Heart right ventricle (tissue), 16 donors: ENCODE measurements at regions not wholly inside any gene's neighbourhood (a gene's known extent, or its start where the extent isn't known, plus 50 kb on each side); places are given as distances from the start of the nearest gene placed in this dataset.

ENCODE experiments used
- ATAC-seq, 8 donors: fragments of 200-7000 bp; cut with Tn5 transposase; one replicate each; pipeline ENCODE4 v1.9.1; 2020; ENCODE audit warnings: mild to moderate bottlenecking in 8 of 8, moderate library complexity in 8 of 8, moderate number of reproducible peaks in 1 of 8
- DNase-seq, 2 donors: peaks; one replicate each; pipeline ENCODE4 v3.0.0-alpha.2; 2020
- H3K27ac ChIP-seq, 10 donors: fragments of 200-600 bp; sonication (generic) in 2 of 10; one replicate each; pipeline versions ENCODE4 v1.5.0 to v1.8.0; 2020 to 2022; ENCODE audit warnings: mild to moderate bottlenecking in 3 of 10
- H3K27me3 ChIP-seq, 7 donors: fragments of 200-600 bp; one replicate each; pipeline ENCODE4 v1.8.0; 2021 to 2022; ENCODE audit warnings: mild to moderate bottlenecking in 2 of 7
- H3K36me3 ChIP-seq, 9 donors: fragments of 200-600 bp; sonication (generic) in 1 of 9; one replicate each; pipeline versions ENCODE4 v1.5.0 to v1.8.0; 2020 to 2022; ENCODE audit warnings: mild to moderate bottlenecking in 2 of 9
- H3K4me1 ChIP-seq, 9 donors: fragments of 200-600 bp; sonication (generic) in 1 of 9; one replicate each; pipeline versions ENCODE4 v1.5.0 to v1.8.0; 2020 to 2022; ENCODE audit warnings: mild to moderate bottlenecking in 4 of 9
- H3K4me3 ChIP-seq, 10 donors: fragments of 200-600 bp; sonication (generic) in 2 of 10; one replicate each; pipeline versions ENCODE4 v1.5.0 to v1.8.0; 2020 to 2022; ENCODE audit warnings: mild to moderate bottlenecking in 7 of 10, moderate library complexity in 2 of 10
- H3K9me3 ChIP-seq, 11 donors: fragments of 200-600 bp in 10 of 11; sonication (generic) in 2 of 11; one replicate each; pipeline versions ENCODE4 v1.5.0 to v1.8.0; 2013 to 2022; ENCODE audit warnings: mild to moderate bottlenecking in 2 of 11, control low read depth in 1 of 11, moderate library complexity in 1 of 11
- whole genome bisulfite sequencing, 2 donors: extraction: QIAGEN DNeasy Blood & Tissue Kit; methylation state at CpG; one replicate each; pipeline ENCODE4 v1.1.7; 2013; ENCODE audit warnings: inconsistent platforms in 1 of 2; 5-methylcytosine and 5-hydroxymethylcytosine counted together
- intact Hi-C, 10 donors: fragments of 100-400 bp; cut with DNase I; formaldehyde crosslinking; loops; one replicate each; pipeline versions ENCODE4 v1.11.1 to v1.14.2; 2022
- TF ChIP-seq, protein P1 (sequence below), 9 donors: fragments of 200-600 bp; sonication (generic) in 2 of 9; IDR thresholded peaks; one replicate each; pipeline versions ENCODE4 v1.5.0 to v1.8.0; 2021 to 2022; ENCODE audit warnings: antibody characterized with exemption in 9 of 9, mild to moderate bottlenecking in 5 of 9, moderate library complexity in 1 of 9
- donor health status: Arrhythmogenic right ventricular cardiomyopathy.
- donor health status: ischemic (EF 13 %, LVEDD 7.1; RV severe dilation, severe dysfunction).
- donor health status: healthy with polysubstance abuse.
- donor health status: DM: no; HTN: yes; CAD: no.
- donor health status: DM: no; HTN: no; CAD: no.
- donor health status: ischemic (EF 25% LVEDD 6.9; RV normal size, moderate dysfunction).
- donor health status: ischemic (EF 25% LVEDD 5.7; RV mildly dilated, moderate dysfunction).
- donor health status: healthy.
- donor health status: DM: yes; HTN: yes; CAD: no.
- donor health status: Ischemic cardiomyopathy.
- donor health status: ischemic (EF 35%, LVEDD 5.7; RV mildly dilated, moderate dysfunction).
- donor health status: nonischemic (EF 11% LVEDD 7.7; RV severe dilation, severe dysfunction).
- donor health status: DM: yes; HTN: yes; CAD: no.
- donor health status: PGD.
- donor health status: ischemic (EF 29% LVEDD 5.4; RV normal size, mild dysfunction).
- donor health status: nonischemic (EF 23%, LVEDD 6.1; RV moderate dilation, normal function).

DNA sequence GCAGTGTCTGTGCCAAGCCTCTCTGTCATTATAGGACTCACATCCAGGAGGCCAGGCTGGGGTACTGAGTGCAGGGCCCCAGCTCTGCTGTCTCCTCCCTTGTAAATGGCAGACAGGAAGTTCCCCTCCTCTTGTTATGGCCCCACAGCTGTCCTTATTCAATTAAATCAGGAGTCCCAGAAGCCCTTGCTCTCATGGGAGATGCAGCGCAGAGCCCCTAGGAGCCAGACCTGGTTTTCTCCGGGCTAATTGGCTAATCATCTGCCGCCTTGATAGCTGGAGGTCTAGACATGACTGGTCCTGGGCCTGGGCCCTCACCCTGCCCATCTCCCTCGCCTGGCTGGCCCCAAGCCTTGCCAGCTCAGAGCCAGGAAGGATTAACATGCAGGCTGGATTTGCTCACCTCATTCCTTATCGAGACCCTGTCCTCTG is 172.0 kb downstream of the VEGFA start:
- ATAC-seq (no peak), DNase-seq (no peak)
- WGBS, 2 donors, result 70 to 71% methylated on average over 5 of the region's 5 CpGs
- Histone ChIP-seq H3K4me1 (peaks cover 0 to 15% (median 4%) of the 10 kb centered on the region in 9 donors), H3K27me3 (no peaks in the 10 kb centered on the region), H3K27ac (no peak overlapping the region), H3K9me3 (peaks cover 0 to 19% (median 10%) of the 10 kb centered on the region in 11 donors), H3K4me3 (no peak overlapping the region), H3K36me3 (no peaks in the 10 kb centered on the region)
- intact Hi-C loops, result no loop called here
- TF ChIP-seq, protein P1, sequence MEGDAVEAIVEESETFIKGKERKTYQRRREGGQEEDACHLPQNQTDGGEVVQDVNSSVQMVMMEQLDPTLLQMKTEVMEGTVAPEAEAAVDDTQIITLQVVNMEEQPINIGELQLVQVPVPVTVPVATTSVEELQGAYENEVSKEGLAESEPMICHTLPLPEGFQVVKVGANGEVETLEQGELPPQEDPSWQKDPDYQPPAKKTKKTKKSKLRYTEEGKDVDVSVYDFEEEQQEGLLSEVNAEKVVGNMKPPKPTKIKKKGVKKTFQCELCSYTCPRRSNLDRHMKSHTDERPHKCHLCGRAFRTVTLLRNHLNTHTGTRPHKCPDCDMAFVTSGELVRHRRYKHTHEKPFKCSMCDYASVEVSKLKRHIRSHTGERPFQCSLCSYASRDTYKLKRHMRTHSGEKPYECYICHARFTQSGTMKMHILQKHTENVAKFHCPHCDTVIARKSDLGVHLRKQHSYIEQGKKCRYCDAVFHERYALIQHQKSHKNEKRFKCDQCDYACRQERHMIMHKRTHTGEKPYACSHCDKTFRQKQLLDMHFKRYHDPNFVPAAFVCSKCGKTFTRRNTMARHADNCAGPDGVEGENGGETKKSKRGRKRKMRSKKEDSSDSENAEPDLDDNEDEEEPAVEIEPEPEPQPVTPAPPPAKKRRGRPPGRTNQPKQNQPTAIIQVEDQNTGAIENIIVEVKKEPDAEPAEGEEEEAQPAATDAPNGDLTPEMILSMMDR (IDR thresholded peaks at IDR 0.05), result no peak

DNA sequence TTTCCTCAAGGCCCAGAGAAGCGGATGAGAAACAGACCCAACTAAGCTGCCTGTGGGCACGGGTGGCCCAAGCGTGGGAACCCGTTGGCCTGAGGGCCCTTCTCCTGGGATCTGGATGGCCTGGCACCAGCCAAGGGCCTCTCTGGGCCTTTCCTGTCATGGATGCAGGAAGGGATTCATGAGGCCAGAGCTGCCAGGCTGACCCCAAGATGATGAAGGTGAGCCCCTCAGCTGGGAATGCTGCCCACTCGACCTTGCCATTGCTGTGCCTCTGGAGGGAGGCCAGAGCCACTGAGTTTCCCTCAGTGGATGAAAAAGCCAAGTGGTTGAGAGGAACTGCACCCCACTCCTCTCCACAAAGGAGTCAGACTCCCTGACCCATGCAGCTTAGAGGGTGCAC is 171.2 kb downstream of the VEGFA start:
- Histone ChIP-seq H3K27me3 (no peaks in the 10 kb centered on the region), H3K4me3 (no peak overlapping the region), H3K4me1 (peaks cover 0 to 20% (median 6%) of the 10 kb centered on the region in 9 donors), H3K36me3 (no peaks in the 10 kb centered on the region), H3K9me3 (peaks cover 0 to 18% (median 10%) of the 10 kb centered on the region in 11 donors), H3K27ac (no peak overlapping the region)
- DNase-seq (no peak), ATAC-seq (no peak)
- TF ChIP-seq, protein P1 (IDR thresholded peaks at IDR 0.05), result no peak
- 91 to 92% methylated on average over 5 of the region's 5 CpGs for WGBS, 2 donors
- intact Hi-C loops, result no loop called here

DNA sequence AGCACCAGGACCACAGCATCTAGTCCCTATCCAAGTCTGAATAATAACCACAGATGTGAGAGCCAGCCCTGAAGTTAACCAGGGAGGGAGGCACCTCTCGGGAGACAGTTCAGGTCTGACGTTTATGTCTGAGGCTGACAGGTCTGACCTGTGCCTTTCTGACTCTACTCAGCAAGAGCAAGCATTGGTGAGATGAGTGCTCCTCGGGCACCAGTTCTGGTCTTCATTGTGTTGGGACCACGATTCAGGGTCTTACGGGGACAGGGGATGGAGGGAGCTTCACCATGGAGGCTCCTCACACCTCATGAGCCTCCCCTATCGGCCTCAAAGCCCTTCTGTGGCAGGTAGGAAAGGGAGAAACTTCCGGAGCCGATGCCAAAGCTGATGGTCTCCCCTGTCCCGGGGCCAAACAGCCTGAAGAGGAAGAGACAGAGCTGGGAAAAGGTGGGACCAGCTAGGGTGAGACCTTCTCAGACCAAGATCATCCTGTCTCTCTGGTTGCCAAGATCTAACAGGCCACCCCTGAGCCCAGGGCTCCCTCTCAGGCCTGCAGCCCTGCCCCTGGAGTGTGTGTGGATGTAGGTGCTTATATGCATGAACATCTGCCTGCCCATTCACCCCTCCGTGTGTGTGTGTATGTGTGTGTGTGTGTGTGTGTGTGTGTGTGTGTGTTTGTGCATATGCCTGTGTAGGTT is 170.5 kb downstream of the VEGFA start:
- Histone ChIP-seq H3K36me3 (no peaks in the 10 kb centered on the region), H3K27ac (no peak overlapping the region), H3K4me3 (no peak overlapping the region), H3K9me3 (peaks cover 0 to 12% (median 3%) of the 10 kb centered on the region in 11 donors), H3K27me3 (no peaks in the 10 kb centered on the region), H3K4me1 (peaks cover 0 to 20% (median 6%) of the 10 kb centered on the region in 9 donors)
- ATAC-seq (no peak), DNase-seq (no peak)
- TF ChIP-seq, protein P1 (IDR thresholded peaks at IDR 0.05), result no peak
- intact Hi-C loops, result no loop called here
- WGBS, 2 donors, result 91% methylated on average over 10 of the region's 10 CpGs

DNA sequence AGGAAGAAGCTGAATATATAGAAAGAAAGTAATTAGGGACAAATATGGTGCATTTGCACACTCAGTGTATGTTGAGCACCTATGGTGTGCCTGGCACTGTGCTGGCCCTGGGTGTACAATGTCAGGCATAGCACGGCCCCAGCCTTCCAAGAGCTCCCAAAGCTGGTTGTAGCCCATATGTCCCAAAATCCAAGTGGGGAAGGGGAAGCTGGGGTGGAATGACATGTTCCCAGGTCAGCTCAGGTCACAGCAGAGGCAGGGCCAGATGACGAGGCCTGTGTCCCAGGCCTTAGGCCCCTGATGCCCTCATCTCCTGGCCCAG is 170.0 kb downstream of the VEGFA start:
- WGBS, 2 donors, result 61 to 72% methylated on average over 2 of the region's 2 CpGs
- H3K27ac ChIP-seq, result no peak overlapping the region
- ATAC-seq (no peak), DNase-seq (peak in 1 of 2 donors; percentile 2)
- H3K36me3 ChIP-seq, result no peaks in the 10 kb centered on the region
- intact Hi-C loops, result no loop called here
- TF ChIP-seq, protein P1 (IDR thresholded peaks at IDR 0.05), result no peak
- no peak overlapping the region for H3K4me3 ChIP-seq
- no peaks in the 10 kb centered on the region for H3K27me3 ChIP-seq
- peaks cover 0 to 7% (median 0%) of the 10 kb centered on the region in 11 donors for H3K9me3 ChIP-seq
- H3K4me1 ChIP-seq, result peaks cover 0 to 20% (median 6%) of the 10 kb centered on the region in 9 donors
